ENCODE measurements at regions not wholly inside any gene's neighbourhood (a gene's known extent, or its start where the extent isn't known, plus 50 kb on each side); places are given as distances from the start of the nearest gene placed in this dataset.

GRCh38 chr16:52212841-52213240 is 334.1 kb downstream of the TOX3 start:
- no peak for TF ChIP-seq CTCF (IDR thresholded peaks at IDR 0.05 in 2 of 3, conservative IDR thresholded peaks at IDR 0.05 in 1 of 3; ENCODE audit: borderline replicate concordance in 1 of 3, insufficient read depth in 1 of 3, low read depth in 2 of 3, low read length in 2 of 3)
- TF ChIP-seq ZNF274 (IDR thresholded peaks at IDR 0.05; ENCODE audit: low read depth, low read length): no peak
- no peak for TF ChIP-seq POLR2AphosphoS5 (IDR thresholded peaks at IDR 0.05; ENCODE audit: low read depth, low read length)
- TF ChIP-seq POLR2A (IDR thresholded peaks at IDR 0.05; ENCODE audit: borderline replicate concordance, extremely low read depth, insufficient read depth, insufficient read length): no peak
- no peak for TF ChIP-seq REST (IDR thresholded peaks at IDR 0.05; ENCODE audit: low read depth)
- TF ChIP-seq RAD21 (IDR thresholded peaks at IDR 0.05; ENCODE audit: low read depth): no peak
- TF ChIP-seq EZH2 (IDR thresholded peaks at IDR 0.05): no peak
- TF ChIP-seq EGR1 (IDR thresholded peaks at IDR 0.05; ENCODE audit: low read depth): no peak
- no peak for TF ChIP-seq EZH2phosphoT487 (IDR thresholded peaks at IDR 0.05; ENCODE audit: borderline replicate concordance)
- no peak for TF ChIP-seq SRF (IDR thresholded peaks at IDR 0.05; ENCODE audit: low read depth)
- TF ChIP-seq TCF7L2 (IDR thresholded peaks at IDR 0.05; ENCODE audit: borderline replicate concordance, extremely low read depth, insufficient read depth, insufficient read length): no peak
